HG03442 (cell line): ENCODE measurements at regions not wholly inside any gene's neighbourhood (a gene's known extent, or its start where the extent isn't known, plus 50 kb on each side); places are given as distances from the start of the nearest gene placed in this dataset.

ENCODE experiments used
- ATAC-seq: cut with Tn5 transposase; IDR thresholded peaks from one replicate; pipeline ENCODE4 v1.9.1; 2021; ENCODE audit warnings: mild to moderate bottlenecking, moderate library complexity; ENCODE audit not compliant: unreplicated experiment

DNA sequence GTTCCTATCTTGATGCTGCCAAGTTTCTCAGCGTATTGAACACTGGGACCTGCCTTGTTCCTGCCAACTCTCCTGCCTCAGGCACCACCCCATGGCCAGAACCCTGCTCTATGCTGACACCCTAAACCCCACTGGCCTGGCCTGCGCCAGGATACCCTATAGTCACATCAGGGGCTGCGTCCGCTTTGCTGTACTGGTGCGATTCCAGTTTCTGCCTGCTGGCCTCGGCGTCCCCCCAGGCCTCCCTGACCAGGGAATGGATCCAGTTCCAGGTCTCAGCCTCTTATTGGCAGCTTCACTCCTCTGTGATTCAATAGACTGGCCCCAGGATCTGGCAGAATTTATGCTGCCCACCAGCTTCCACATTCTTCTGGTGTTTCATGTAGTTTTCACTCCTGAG, 55.0 kb downstream of the GPR6 start:
- ATAC-seq = no peak

GRCh38 chr6:110033749-110034666, 55.9 kb downstream of the GPR6 start:
- ATAC-seq = no peak

GRCh38 chr6:110034667-110035036, 56.5 kb downstream of the GPR6 start:
- ATAC-seq = no peak

- no peak for ATAC-seq
Measured at GRCh38 chr6:110035321-110035720, 57.2 kb downstream of the GPR6 start.

GRCh38 chr6:110036408-110037302, 58.5 kb downstream of the GPR6 start:
- ATAC-seq = no peak

- no peak for ATAC-seq
Measured at GRCh38 chr6:110037726-110038295, 59.7 kb downstream of the GPR6 start.

GRCh38 chr6:110039364-110039980, 61.4 kb downstream of the GPR6 start:
- peak; percentile 80 for ATAC-seq

DNA sequence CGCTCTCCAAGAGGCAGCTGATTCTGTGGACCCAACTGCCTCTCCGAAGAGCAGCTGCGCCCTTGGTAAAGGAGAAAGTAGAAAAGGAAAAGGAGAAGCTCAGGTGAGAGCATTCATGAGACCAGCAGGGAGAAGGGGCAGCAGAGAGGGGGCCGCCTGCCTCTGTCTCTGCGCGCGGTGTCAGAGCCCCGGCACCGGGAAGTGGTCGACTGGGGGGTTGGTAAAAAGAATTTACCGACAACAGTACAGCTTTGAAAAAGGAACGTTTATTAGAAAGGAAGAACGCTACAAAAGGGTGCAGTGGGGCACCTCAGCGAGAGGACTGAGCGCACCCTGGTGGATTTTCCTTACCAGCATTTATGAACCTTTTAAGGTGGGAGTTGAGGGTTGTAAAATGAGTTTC, 61.9 kb downstream of the GPR6 start:
- ATAC-seq = peak; percentile 47

DNA sequence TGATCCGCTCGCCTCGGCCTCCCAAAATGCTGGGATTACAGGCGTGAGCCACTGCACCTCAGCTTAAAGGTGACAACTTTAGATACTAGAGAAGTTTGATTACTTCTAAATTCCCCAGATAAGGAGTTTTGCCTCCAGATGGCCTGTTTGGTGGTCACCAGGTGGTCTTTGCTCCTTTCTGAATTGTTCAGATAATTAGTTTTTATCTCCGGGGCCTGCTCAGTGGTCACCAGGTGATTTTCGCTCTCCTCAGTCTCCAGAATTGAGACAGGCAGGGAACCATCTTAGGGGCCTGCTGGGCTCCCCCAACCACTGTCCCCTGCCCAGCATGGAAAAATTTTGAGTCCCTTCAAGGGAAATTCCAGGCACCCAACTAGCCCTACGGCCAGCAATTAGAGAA, 62.6 kb downstream of the GPR6 start:
- no peak for ATAC-seq

DNA sequence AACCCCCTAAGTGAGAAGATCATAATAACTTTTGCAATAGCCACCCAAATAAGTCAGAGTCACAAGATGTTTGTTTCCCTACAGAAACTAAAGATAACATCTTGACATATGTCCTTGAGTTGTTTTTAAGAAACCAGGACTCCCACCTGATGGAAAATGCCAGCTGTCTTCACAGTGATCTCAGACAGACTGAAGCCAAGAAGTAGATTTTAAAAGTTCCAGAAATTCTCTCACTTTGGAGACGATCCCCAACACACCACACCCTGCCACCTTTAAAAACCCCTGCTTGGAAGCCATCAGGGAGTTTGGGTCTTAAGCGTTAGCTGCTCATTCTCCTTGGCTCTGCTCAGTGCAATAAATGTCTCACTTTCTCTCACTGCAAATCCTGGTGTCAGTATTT, 63.0 kb downstream of the GPR6 start:
- ATAC-seq = no peak

- ATAC-seq = no peak
Measured at GRCh38 chr6:110041830-110042229, 63.7 kb downstream of the GPR6 start.

- no peak for ATAC-seq
Measured at GRCh38 chr6:110042670-110043296, 64.7 kb downstream of the GPR6 start.

DNA sequence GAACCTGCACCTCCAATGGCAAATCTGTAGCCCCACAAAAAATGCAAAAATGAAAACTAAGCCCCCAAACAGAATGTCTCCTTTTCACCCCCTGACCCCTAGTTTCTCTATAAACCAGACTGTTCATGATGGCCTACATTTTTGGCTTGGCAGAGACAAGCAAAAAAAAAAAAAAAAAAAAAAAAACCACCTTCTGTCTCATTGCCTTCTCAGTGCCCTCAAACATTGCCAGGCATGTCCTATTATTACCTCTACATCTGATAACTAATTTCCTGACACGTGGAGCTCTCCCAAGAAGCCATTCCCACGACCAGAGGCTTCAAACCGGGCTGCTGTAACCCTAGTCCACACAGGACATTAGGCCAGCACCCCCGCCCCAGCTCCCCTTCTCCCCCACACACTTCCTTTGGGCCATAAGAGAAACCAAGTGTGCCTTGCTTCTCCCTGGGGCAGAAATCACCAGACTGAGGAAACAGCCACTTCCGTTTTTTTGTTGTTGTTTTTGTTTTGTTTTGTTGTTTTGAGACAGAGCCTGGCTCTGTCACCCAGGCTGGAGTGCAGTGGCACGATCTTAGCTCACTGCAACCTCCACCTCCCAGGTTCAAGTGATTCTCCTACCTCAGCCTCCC, 65.4 kb downstream of the GPR6 start:
- ATAC-seq = no peak

DNA sequence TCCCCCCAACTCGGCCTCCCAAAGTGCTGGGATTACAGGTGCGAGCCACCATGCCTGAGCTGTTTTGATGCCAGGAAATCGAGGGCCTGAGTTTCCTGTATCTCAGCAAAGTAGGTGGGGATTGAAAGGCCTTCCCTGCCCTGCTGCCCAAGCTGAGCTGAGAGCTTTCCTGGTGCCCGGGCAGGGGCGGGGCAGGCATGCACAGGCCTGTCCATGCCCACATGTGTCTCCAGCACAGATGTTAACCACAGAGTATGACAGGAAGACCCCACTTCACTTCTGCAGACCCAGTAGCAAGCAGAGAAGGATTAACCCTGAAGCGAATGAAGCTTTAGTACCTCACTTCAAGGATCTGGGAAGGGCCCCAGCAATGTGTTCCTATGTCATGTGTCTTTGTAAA, 66.0 kb downstream of the GPR6 start:
- no peak for ATAC-seq

DNA sequence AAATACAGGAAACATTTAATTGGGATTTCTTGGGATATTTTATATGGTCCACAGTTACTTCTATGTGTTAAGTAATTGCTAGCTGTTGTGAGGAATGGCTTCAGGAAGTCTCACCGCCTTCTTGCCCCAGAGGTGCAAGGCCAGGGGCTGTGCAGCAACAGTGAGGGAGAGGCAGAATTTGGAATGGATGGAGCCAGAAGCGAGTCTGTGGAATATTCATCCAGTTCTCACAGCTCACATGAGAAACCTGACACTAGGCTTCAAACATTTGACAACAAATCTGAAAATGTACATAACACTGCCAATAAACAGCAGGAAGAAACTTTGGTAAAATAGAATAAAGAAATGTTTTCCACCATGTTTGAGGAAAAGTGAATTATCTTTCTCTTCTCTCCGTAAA, 66.5 kb downstream of the GPR6 start:
- no peak for ATAC-seq

- ATAC-seq = no peak
Measured at GRCh38 chr6:110048221-110048875, 70.2 kb downstream of the GPR6 start.

DNA sequence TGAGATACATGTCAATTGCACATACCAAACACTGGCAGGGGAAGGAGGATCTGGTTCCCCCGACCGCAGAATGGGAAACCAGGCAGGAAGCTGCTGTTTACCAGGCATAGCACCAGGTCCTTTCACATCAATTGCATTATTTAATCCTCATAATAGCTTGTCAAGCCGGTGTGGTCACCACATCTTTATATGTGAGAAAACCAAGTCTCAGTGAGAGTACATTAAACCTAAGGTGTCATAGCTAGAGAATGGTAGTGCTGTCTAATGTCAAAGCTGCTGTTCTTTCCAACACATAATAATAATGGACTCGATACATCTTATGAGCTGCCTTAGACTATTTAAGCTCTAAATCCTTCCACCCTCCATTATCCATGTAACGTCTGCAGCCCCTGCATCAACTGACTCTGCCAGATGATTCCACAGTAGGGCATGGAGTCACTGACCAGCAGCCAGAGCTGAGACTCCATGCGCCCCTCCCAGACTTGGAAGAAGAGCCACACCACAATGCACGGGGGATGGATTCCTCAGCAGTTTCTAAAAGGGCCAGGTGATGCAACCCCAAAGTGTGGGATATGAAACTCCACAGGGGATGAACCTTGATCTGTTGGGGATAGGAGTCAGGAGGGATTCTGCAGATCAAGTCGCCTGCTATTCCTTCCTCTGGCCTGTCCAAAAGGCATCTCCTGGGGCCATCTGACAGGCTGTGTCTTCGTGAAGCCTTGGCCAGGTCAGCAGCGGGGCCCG, 71.8 kb downstream of the GPR6 start:
- no peak for ATAC-seq
